Uterus (tissue), 2 donors: ENCODE measurements at regions not wholly inside any gene's neighbourhood (a gene's known extent, or its start where the extent isn't known, plus 50 kb on each side); places are given as distances from the start of the nearest gene placed in this dataset.

Source experiments
- CTCF ChIP-seq, 4 experiments: fragments of 200-600 bp in 2 of 4; fragments of 450-650 bp in 2 of 4; sonication (generic) in 2 of 4; IDR thresholded peaks; one replicate each; pipeline ENCODE4 v1.5.1; 2016 to 2019; ENCODE audit warnings: antibody characterized with exemption in 4 of 4, mild to moderate bottlenecking in 2 of 4, moderate library complexity in 1 of 4
- POLR2A ChIP-seq, 2 donors: fragments of 450-650 bp; IDR thresholded peaks; one replicate each; pipeline ENCODE4 v1.6.1; 2016; ENCODE audit warnings: antibody characterized with exemption in 2 of 2, mild to moderate bottlenecking in 1 of 2, moderate library complexity in 1 of 2

- TF ChIP-seq CTCF (IDR thresholded peaks at IDR 0.05) (no peak), POLR2A (IDR thresholded peaks at IDR 0.05) (no peak)
Observed at GRCh38 chr11:96905663-96906062, 515.9 kb downstream of the JRKL start.
